ENCODE measurements at regions not wholly inside any gene's neighbourhood (a gene's known extent, or its start where the extent isn't known, plus 50 kb on each side); places are given as distances from the start of the nearest gene placed in this dataset.

- Histone ChIP-seq H3K9me1 (ENCODE audit: insufficient read depth, low read length) (no peaks in the 10 kb centered on the region), H3K79me1 (ENCODE audit: low read depth in 1 of 2, low read length in 2 of 2) (no peaks in the 10 kb centered on the region), H2BK5ac (ENCODE audit: low read depth, low read length, poor library complexity, severe bottlenecking) (peak overlapping the region; percentile 46), H3K9ac (ENCODE audit: low read depth, low read length) (no peak overlapping the region), H3K23ac (ENCODE audit: low read depth, low read length) (no peak overlapping the region), H3K4me2 (ENCODE audit: low read depth, low read length) (no peak overlapping the region), H2AFZ (replicated peaks; ENCODE audit: low read length, poor library complexity) (no peak overlapping the region), H3K27me3 (ENCODE audit: control insufficient read depth, insufficient read depth, low read length) (no peaks in the 10 kb centered on the region), H4K20me1 (ENCODE audit: insufficient read depth, low read length) (no peaks in the 10 kb centered on the region), H2BK15ac (ENCODE audit: low read depth, low read length) (no peak overlapping the region), H2AK5ac (ENCODE audit: low read depth, low read length) (no peak overlapping the region), H4K8ac (ENCODE audit: low read depth in 2 of 2, low read length in 2 of 2) (no peak overlapping the region), H4K91ac (ENCODE audit: insufficient read depth, low read depth, low read length) (no peak overlapping the region), H3K4ac (ENCODE audit: low read depth, low read length) (no peak overlapping the region), H2AK9ac (replicated peaks; ENCODE audit: low read depth, low read length, poor library complexity) (no peak overlapping the region), H3K27ac (ENCODE audit: insufficient read depth, low read length) (no peak overlapping the region), H3K14ac (replicated peaks; ENCODE audit: low read depth, low read length) (peak overlapping the region; percentile 70; the same call in 1 of the 2 replicates), H3K9me3 (ENCODE audit: control insufficient read depth, insufficient read depth, low read length) (no peaks in the 10 kb centered on the region), H3K4me1 (ENCODE audit: control insufficient read depth, insufficient read depth, low read length) (peaks cover 8% of the 10 kb centered on the region), H3K56ac (ENCODE audit: extremely low read depth, insufficient read depth, low read length) (no peak overlapping the region), H3K18ac (ENCODE audit: low read depth, low read length) (peak overlapping the region; percentile 86; the same call in 1 of the 2 replicates), H3K4me3 (ENCODE audit: insufficient read depth, low read depth, low read length) (no peak overlapping the region), H2BK20ac (ENCODE audit: low read depth, low read length) (peak overlapping the region; percentile 29; the same call in 1 of the 2 replicates), H2BK120ac (ENCODE audit: low read depth, low read length) (no peak overlapping the region), H3K36me3 (ENCODE audit: control insufficient read depth, insufficient read depth, low read length) (no peaks in the 10 kb centered on the region), H4K5ac (ENCODE audit: low read depth, low read length) (peak overlapping the region; percentile 69; the same call in 1 of the 2 replicates)
- ATAC-seq (ENCODE audit: low read depth) (no peak; the same call in 1 of the 2 replicates), DNase-seq (no peak)
- dilution Hi-C loops (cut with HindIII; ENCODE audit: low sequenced_read_pairs, unreplicated experiment) (no loop called here), in situ Hi-C loops (cut with MboI; ENCODE audit: low sequenced_read_pairs) (loop anchor here (25.0 kb wide), 1 partner anchor 653 kb away; no protein-coding TSS in a partner anchor), intact Hi-C loops (cut with micrococcal nuclease) (no loop called here)
- TF ChIP-seq CHD1 (IDR thresholded peaks at IDR 0.05; ENCODE audit: low read depth, low read length) (no peak), POLR2A (IDR thresholded peaks at IDR 0.05; ENCODE audit: low read depth, low read length) (no peak), CTCF (conservative IDR thresholded peaks at IDR 0.05; ENCODE audit: low read depth, low read length) (no peak), RFX5 (IDR thresholded peaks at IDR 0.05; ENCODE audit: low read depth, low read length) (no peak), CEBPB (IDR thresholded peaks at IDR 0.05; ENCODE audit: low read depth, low read length) (no peak), NFE2L2 (IDR thresholded peaks at IDR 0.05; ENCODE audit: low read depth, low read length) (no peak), ELK1 (IDR thresholded peaks at IDR 0.05; ENCODE audit: borderline replicate concordance, low read depth, low read length) (no peak), MAFK (IDR thresholded peaks at IDR 0.05; ENCODE audit: low read depth, low read length) (no peak), SMC3 (IDR thresholded peaks at IDR 0.05; ENCODE audit: low read depth, low read length) (no peak)
- ChIA-PET CTCF (no interaction called here), POLR2A (ENCODE audit: unreplicated experiment) (no interaction called here)
- no TSS peak for BruUV-seq (replicated peaks)
- no CpG with 5 or more reads among the region's 3 CpGs for WGBS, 2 experiments (ENCODE audit: extremely low coverage in 2 of 2, insufficient read length in 1 of 2)
Observed at GRCh38 chr6:126665551-126665950, 325.6 kb downstream of the CENPW start.
